Stomach (tissue), 8 donors: ENCODE measurements at regions not wholly inside any gene's neighbourhood (a gene's known extent, or its start where the extent isn't known, plus 50 kb on each side); places are given as distances from the start of the nearest gene placed in this dataset.

Experiments
- DNase-seq, 2 donors: peaks; one replicate each; pipeline versions ENCODE4 v3.0.0 to v3.0.0-alpha.2; 2013 to 2019
- H3K27ac ChIP-seq, 5 donors: fragments of 200-600 bp in 4 of 5; sonication (generic) in 4 of 5; one replicate each; pipeline ENCODE4 v1.5.1; 2013 to 2019; ENCODE audit warnings: mild to moderate bottlenecking in 1 of 5, moderate library complexity in 1 of 5
- H3K27me3 ChIP-seq, 3 donors: fragments of 200-600 bp; sonication (generic); one replicate each; pipeline ENCODE4 v1.5.1; 2017 to 2019; ENCODE audit warnings: mixed run types in 1 of 3
- H3K36me3 ChIP-seq, 4 donors: fragments of 200-600 bp; sonication (generic); 1 replicate in 3 of 4; 2 replicates in 1 of 4; pipeline ENCODE4 v1.5.1; 2016 to 2019
- H3K4me1 ChIP-seq, 4 donors: fragments of 200-600 bp; sonication (generic); one replicate each; pipeline ENCODE4 v1.5.1; 2016 to 2019
- H3K4me3 ChIP-seq, 4 donors: fragments of 200-600 bp; sonication (generic) in 3 of 4; one replicate each; pipeline ENCODE4 v1.5.1; 2016 to 2019; ENCODE audit warnings: mild to moderate bottlenecking in 1 of 4
- H3K9me3 ChIP-seq, 4 donors: fragments of 200-600 bp; sonication (generic); one replicate each; pipeline ENCODE4 v1.5.1; 2016 to 2019
- EP300 ChIP-seq: sonication (generic); formaldehyde crosslinking; IDR thresholded peaks from one replicate; pipeline ENCODE4 v1.6.1; 2017; ENCODE audit warnings: antibody characterized with exemption
- POLR2A ChIP-seq, 4 donors: fragments of 450-650 bp; IDR thresholded peaks; one replicate each; pipeline ENCODE4 v1.6.1; 2016; ENCODE audit warnings: antibody characterized with exemption in 4 of 4, control low read depth in 2 of 4, mild to moderate bottlenecking in 1 of 4, moderate library complexity in 1 of 4
- POLR2AphosphoS5 ChIP-seq, 3 donors: sonication (generic); formaldehyde crosslinking; IDR thresholded peaks; one replicate each; pipeline ENCODE4 v1.6.1; 2016; ENCODE audit warnings: antibody characterized with exemption in 3 of 3
- WGBS, 5 donors: extraction: QIAGEN DNeasy Blood & Tissue Kit in 3 of 5; methylation state at CpG; one replicate each; pipeline versions ENCODE4 v1.1.5 to v1.1.7; 2013 to 2018; 5-methylcytosine and 5-hydroxymethylcytosine counted together
- intact Hi-C: fragments of 100-400 bp; cut with DNase I; formaldehyde crosslinking; loops from one replicate; pipeline ENCODE4 v1.15.1; 2023; ENCODE audit warnings: low total_unique reads
- TF ChIP-seq, protein P1 (sequence below), 7 experiments: fragments of 450-650 bp in 4 of 7; fragments of 200-600 bp in 3 of 7; sonication (generic) in 3 of 7; IDR thresholded peaks; one replicate each; pipeline ENCODE4 v1.5.1; 2016 to 2019; ENCODE audit warnings: antibody characterized with exemption in 7 of 7, control low read depth in 2 of 7, mild to moderate bottlenecking in 1 of 7
- donor health status: healthy with polysubstance abuse.
- donor health status: Bipolar disorder and iron deficiency.
- donor health status: healthy.

DNA sequence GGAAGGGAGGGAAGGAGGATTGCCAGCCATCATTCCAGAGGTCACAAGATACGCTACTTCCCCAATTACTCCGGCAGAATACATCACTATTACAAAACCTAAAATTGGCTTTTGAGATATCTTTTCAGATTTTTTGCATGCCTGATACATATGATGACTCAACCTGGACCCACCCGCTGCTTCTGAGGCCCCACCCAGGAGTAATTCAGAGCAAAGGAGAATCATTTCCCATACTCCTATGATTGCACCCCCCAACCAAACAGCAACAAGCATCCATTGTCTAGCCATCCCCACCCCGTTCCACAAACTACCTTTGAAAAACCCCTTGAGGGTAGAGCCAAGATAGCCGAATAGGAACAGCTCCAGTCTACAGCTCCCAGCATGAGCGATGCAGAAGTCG, 163.5 kb upstream of the GJE1 start:
- WGBS, 5 donors, result 86 to 95% (median 94%) methylated on average over 7 of the region's 7 CpGs
- intact Hi-C loops, result no loop called here
- H3K9me3 ChIP-seq, result peaks cover 0 to 6% (median 0%) of the 10 kb centered on the region in 4 donors

DNA sequence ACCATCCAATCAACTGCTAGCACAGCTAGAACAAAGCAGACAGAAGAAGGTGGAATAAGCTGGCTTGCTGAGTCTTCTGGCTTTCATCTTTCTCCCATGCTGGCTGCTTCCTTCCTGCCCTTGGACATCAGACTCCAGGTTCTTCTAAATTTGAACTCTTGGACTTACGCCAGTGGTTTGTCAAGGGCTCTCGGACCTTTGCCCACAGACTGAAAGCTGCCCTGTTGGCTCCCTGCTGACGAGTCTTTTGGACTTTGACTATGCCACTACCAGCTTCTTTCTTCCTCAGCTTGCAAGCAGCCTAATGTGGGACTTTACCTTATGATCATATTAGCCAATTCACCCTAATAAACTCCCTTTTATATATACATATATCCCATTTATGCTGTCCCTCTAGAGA, 164.1 kb upstream of the GJE1 start:
- H3K9me3 ChIP-seq, result peaks cover 0 to 6% (median 0%) of the 10 kb centered on the region in 4 donors
- no peak overlapping the region for H3K27ac ChIP-seq
- H3K36me3 ChIP-seq, result no peaks in the 10 kb centered on the region
- H3K27me3 ChIP-seq, result no peaks in the 10 kb centered on the region
- WGBS, 5 donors, result 80 to 94% (median 84%) methylated on average over 3 of the region's 3 CpGs
- H3K4me1 ChIP-seq, result no peaks in the 10 kb centered on the region
- intact Hi-C loops, result no loop called here
- TF ChIP-seq POLR2AphosphoS5 (IDR thresholded peaks at IDR 0.05) (no peak), POLR2A (IDR thresholded peaks at IDR 0.05) (no peak), EP300 (no peak)
- TF ChIP-seq, protein P1, sequence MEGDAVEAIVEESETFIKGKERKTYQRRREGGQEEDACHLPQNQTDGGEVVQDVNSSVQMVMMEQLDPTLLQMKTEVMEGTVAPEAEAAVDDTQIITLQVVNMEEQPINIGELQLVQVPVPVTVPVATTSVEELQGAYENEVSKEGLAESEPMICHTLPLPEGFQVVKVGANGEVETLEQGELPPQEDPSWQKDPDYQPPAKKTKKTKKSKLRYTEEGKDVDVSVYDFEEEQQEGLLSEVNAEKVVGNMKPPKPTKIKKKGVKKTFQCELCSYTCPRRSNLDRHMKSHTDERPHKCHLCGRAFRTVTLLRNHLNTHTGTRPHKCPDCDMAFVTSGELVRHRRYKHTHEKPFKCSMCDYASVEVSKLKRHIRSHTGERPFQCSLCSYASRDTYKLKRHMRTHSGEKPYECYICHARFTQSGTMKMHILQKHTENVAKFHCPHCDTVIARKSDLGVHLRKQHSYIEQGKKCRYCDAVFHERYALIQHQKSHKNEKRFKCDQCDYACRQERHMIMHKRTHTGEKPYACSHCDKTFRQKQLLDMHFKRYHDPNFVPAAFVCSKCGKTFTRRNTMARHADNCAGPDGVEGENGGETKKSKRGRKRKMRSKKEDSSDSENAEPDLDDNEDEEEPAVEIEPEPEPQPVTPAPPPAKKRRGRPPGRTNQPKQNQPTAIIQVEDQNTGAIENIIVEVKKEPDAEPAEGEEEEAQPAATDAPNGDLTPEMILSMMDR (IDR thresholded peaks at IDR 0.05), result no peak
- no peak for DNase-seq
- no peak overlapping the region for H3K4me3 ChIP-seq

More for the DNA sequence above, 163.5 kb upstream of the GJE1 start:
- H3K27me3 ChIP-seq, result no peaks in the 10 kb centered on the region
- H3K36me3 ChIP-seq, result no peaks in the 10 kb centered on the region
- H3K4me3 ChIP-seq, result no peak overlapping the region
- no peaks in the 10 kb centered on the region for H3K4me1 ChIP-seq
- no peak for DNase-seq
- TF ChIP-seq EP300 (no peak), POLR2AphosphoS5 (IDR thresholded peaks at IDR 0.05) (no peak), POLR2A (IDR thresholded peaks at IDR 0.05) (no peak)
- TF ChIP-seq, protein P1 (IDR thresholded peaks at IDR 0.05), result no peak
- no peak overlapping the region for H3K27ac ChIP-seq

DNA sequence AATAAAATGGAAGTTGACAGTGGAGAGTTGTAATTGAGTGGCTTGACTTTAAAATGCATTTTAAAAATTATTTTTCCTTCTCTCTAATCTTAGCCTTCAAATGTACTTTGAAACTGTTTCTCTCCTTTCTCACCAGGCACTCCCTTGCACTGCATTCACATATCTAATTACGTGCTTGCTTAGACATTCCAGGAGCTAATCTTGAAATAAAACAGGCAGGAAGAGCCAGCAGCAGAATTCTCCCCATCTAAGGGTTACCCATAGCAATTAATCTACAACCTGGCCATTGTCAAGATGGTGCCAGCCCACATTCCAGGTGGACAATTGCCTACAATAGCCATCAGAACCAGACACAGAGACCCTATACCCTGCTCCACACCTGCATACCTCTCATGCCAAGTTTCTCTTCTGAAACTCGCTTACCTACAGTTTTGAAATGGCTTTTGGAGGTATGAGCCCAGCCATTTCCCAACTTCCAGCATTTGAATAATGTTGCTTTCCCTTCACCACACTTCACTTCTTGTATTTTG, 167.6 kb upstream of the GJE1 start:
- no peak for DNase-seq
- Histone ChIP-seq H3K27ac (no peak overlapping the region), H3K36me3 (no peaks in the 10 kb centered on the region), H3K4me1 (no peaks in the 10 kb centered on the region), H3K4me3 (no peak overlapping the region), H3K9me3 (peaks cover 0 to 6% (median 0%) of the 10 kb centered on the region in 4 donors), H3K27me3 (no peaks in the 10 kb centered on the region)
- 46 to 59% (median 52%) methylated on average over 2 of the region's 2 CpGs for WGBS, 5 donors
- intact Hi-C loops, result no loop called here
- TF ChIP-seq POLR2A (IDR thresholded peaks at IDR 0.05) (no peak), POLR2AphosphoS5 (IDR thresholded peaks at IDR 0.05) (no peak), EP300 (no peak)
- TF ChIP-seq, protein P1 (IDR thresholded peaks at IDR 0.05), result no peak

DNA sequence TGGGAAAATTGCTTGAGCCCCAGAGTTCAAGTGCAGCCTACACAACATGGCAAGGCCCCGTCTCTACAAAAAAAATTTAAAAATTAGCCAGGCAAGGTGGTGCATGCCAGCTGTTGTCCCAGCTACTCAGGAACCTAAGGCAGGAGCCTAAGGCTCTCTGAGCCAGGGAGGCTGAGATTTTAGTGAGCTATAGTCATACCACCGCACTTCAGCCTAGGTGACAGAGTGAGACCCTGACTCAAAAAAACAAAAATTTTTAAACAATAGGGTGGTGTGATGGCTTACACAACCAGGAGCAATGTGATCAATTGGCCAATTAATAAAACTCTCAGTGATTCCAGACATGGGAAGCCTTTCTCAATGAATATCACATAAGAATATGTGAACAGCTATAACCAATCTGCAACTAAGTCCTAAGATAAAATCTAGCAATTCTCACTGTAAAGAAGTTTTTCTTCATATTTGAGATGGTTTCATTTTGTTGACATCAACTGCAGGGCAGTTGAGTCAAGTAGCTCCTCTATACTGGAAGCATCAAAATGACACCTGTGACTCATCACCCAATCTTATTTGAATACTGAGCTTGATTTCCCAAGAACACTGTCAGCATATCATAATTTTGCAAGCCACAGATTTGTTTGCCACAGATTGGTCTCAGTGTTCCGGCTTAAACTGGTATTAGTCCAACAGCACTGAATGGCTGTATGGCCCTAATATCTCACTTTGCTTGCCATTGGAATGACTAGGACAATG, 169.0 kb upstream of the GJE1 start:
- Histone ChIP-seq H3K4me3 (no peak overlapping the region), H3K4me1 (no peaks in the 10 kb centered on the region), H3K27ac (no peak overlapping the region), H3K9me3 (no peaks in the 10 kb centered on the region), H3K27me3 (no peaks in the 10 kb centered on the region), H3K36me3 (no peaks in the 10 kb centered on the region)
- intact Hi-C loops, result no loop called here
- TF ChIP-seq, protein P1 (IDR thresholded peaks at IDR 0.05), result no peak
- no peak for TF ChIP-seq POLR2AphosphoS5 (IDR thresholded peaks at IDR 0.05)
- TF ChIP-seq EP300, result no peak
- no peak for TF ChIP-seq POLR2A (IDR thresholded peaks at IDR 0.05)
- WGBS, 5 donors, result 82 to 93% (median 92%) methylated on average over 3 of the region's 3 CpGs
- DNase-seq, result no peak
